ENCODE measurements at regions not wholly inside any gene's neighbourhood (a gene's known extent, or its start where the extent isn't known, plus 50 kb on each side); places are given as distances from the start of the nearest gene placed in this dataset.
A peak's percentile ranks its signal among the peaks of the same experiment; 100 is the strongest.

GRCh38 chr10:61594430-61594829, 68.3 kb upstream of the CABCOCO1 start (continued):
- no peak for TF ChIP-seq ZNF687 (IDR thresholded peaks at IDR 0.05)

GRCh38 chr10:61592581-61592980, 70.1 kb upstream of the CABCOCO1 start:
- intact Hi-C loops (cut with micrococcal nuclease; ENCODE audit: unreplicated experiment) (loop anchor here (2.0 to 5.0 kb wide), 2 partner anchors 450 to 775 kb away; no protein-coding TSS in a partner anchor), in situ Hi-C loops (cut with MboI) (no loop called here)
- Histone ChIP-seq H3K36me3 (ENCODE audit: control insufficient read depth in 2 of 2, insufficient read depth in 2 of 2, low read length in 1 of 2) (no peaks in the 10 kb centered on the region), H3K4me3 (no peak overlapping the region), H3K9me3 (replicated peaks; ENCODE audit: control insufficient read depth, insufficient read depth, low read length) (no peaks in the 10 kb centered on the region), H3K27me3 (replicated peaks in 1 of 2; ENCODE audit: control insufficient read depth in 2 of 2, insufficient read depth in 2 of 2, low read length in 1 of 2) (no peaks in the 10 kb centered on the region; a peak in 1 of 4 replicates), H3K27ac (ENCODE audit: control insufficient read depth, insufficient read depth) (no peak overlapping the region), H3K79me2 (ENCODE audit: control insufficient read depth, insufficient read depth, low read length) (no peaks in the 10 kb centered on the region), H2AFZ (ENCODE audit: control insufficient read depth, low read depth, low read length) (no peak overlapping the region), H3K4me1 (ENCODE audit: control insufficient read depth, insufficient read depth, low read length) (no peaks in the 10 kb centered on the region), H3K4me2 (ENCODE audit: control insufficient read depth, insufficient read depth) (no peak overlapping the region), H3K9ac (ENCODE audit: control insufficient read depth, insufficient read depth, low read length) (no peak overlapping the region), H4K20me1 (ENCODE audit: control insufficient read depth, insufficient read depth) (no peaks in the 10 kb centered on the region)
- RAD21 ChIA-PET (ENCODE audit: unreplicated experiment), result no interaction called here
- POLR2A ChIA-PET, result no interaction called here
- no TSS peak for BruUV-seq (replicated peaks)
- peak; percentile 46 to 55 (median 51); a peak in 5 of 6 replicates for TF ChIP-seq CTCF (IDR thresholded peaks at IDR 0.05 in 2 of 3, conservative IDR thresholded peaks at IDR 0.05 in 1 of 3; ENCODE audit: control insufficient read depth in 2 of 3, extremely low read depth in 1 of 3, insufficient read depth in 1 of 3, low read depth in 3 of 3, low read length in 3 of 3)
- no peak for TF ChIP-seq KDM1A (IDR thresholded peaks at IDR 0.05; ENCODE audit: borderline replicate concordance)
- TF ChIP-seq SMC3 (IDR thresholded peaks at IDR 0.05; ENCODE audit: borderline replicate concordance, low read length), result peak; percentile 51; the same call in 1 of the 2 replicates
- peak; percentile 30; the same call in 1 of the 2 replicates for TF ChIP-seq RAD21 (IDR thresholded peaks at IDR 0.05; ENCODE audit: insufficient read depth, low read depth, low read length)
- FAIRE-seq (peak; percentile 81), DNase-seq (ENCODE audit: low read depth, low spot score) (no peak), ATAC-seq (peak; percentile 80)
- SMC1A ChIA-PET (ENCODE audit: uncharacterized antibody, unreplicated experiment), result no interaction called here
- WGBS (ENCODE audit: insufficient coverage, insufficient replicate concordance, low lambda C conversion rate, missing lambda C conversion rate), result 22% methylated on average over 2 of the region's 2 CpGs
- CTCF ChIA-PET, result interaction anchor here (0.7 to 1.5 kb wide), 2 partner anchors 310 to 452 kb away, joined by 3 to 4 read pairs; no protein-coding TSS in a partner anchor
